Erythroblast (primary cell): ENCODE measurements at regions not wholly inside any gene's neighbourhood (a gene's known extent, or its start where the extent isn't known, plus 50 kb on each side); places are given as distances from the start of the nearest gene placed in this dataset.

ENCODE experiments used
- GATA1 ChIP-seq: IDR thresholded peaks from 2 replicates; pipeline ENCODE4 v1.6.1; 2011; ENCODE audit warnings: low read depth, mild to moderate bottlenecking, control low read depth, low read length, moderate library complexity
- POLR2A ChIP-seq: IDR thresholded peaks from 2 replicates; pipeline ENCODE4 v1.6.1; 2011; ENCODE audit warnings: mild to moderate bottlenecking, low read length

DNA sequence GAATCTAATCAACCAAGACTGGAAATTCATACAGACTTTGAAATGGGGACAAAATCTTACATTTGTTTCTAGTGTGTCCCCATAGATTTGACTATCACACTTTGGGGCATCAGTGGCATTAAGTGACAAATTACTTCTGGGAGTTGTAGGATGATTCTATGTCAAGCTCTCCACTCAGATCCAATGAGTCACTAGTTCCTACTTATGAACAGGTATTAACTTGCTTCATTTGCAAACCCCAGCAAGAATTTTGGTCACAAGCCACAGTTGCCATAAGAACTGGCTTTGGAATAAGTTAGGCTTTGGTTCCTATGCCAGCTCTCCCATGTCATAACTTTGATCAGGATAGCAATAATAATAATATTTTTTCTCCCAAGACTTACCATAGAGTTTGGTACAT lies 77.6 kb upstream of the PTPRK start:
- TF ChIP-seq POLR2A = no peak
- no peak for TF ChIP-seq GATA1
